Suppressor macrophage treated with lipopolysaccharide for 1 hour (primary cell): ENCODE measurements at regions not wholly inside any gene's neighbourhood (a gene's known extent, or its start where the extent isn't known, plus 50 kb on each side); places are given as distances from the start of the nearest gene placed in this dataset.
"Not testable (repeated sequence)": the region's sequence is repeated elsewhere in the genome, so short reads cannot be mapped to it uniquely, and the experiment has no call there.

Experiments used
- DNase-seq, 3 donors: peaks; one replicate each; pipeline ENCODE4 v3.0.0-alpha.2; 2020 to 2022

- DNase-seq: no peak
Observed at GRCh38 chr3:88979760-88980159, 127.7 kb upstream of the EPHA3 start.

- no peak for DNase-seq
Observed at GRCh38 chr3:88983458-88983857, 124.0 kb upstream of the EPHA3 start.

GRCh38 chr3:88984256-88984655 is 123.2 kb upstream of the EPHA3 start:
- no peak for DNase-seq

GRCh38 chr3:88984832-88985231 is 122.6 kb upstream of the EPHA3 start:
- no peak for DNase-seq

- no peak for DNase-seq
Observed at GRCh38 chr3:88985491-88985890, 121.9 kb upstream of the EPHA3 start.

- DNase-seq: no peak
Observed at GRCh38 chr3:88986834-88987233, 120.6 kb upstream of the EPHA3 start.

- DNase-seq: no peak
Observed at GRCh38 chr3:88987776-88988175, 119.6 kb upstream of the EPHA3 start.

- DNase-seq: no peak
Observed at GRCh38 chr3:88988906-88989305, 118.5 kb upstream of the EPHA3 start.

- no peak for DNase-seq
Observed at GRCh38 chr3:88991496-88991895, 115.9 kb upstream of the EPHA3 start.

- DNase-seq: no peak
Observed at GRCh38 chr3:88996691-88997090, 110.7 kb upstream of the EPHA3 start.

GRCh38 chr3:88997260-88997659 is 110.2 kb upstream of the EPHA3 start:
- DNase-seq: no peak

- DNase-seq: no peak
Observed at GRCh38 chr3:89000886-89001285, 106.5 kb upstream of the EPHA3 start.

- no peak for DNase-seq
Observed at GRCh38 chr3:89002191-89002590, 105.2 kb upstream of the EPHA3 start.

GRCh38 chr3:89013536-89013935 is 93.9 kb upstream of the EPHA3 start:
- no peak for DNase-seq

GRCh38 chr3:89017531-89017930 is 89.9 kb upstream of the EPHA3 start:
- no peak for DNase-seq

- DNase-seq: no peak
Observed at GRCh38 chr3:89025185-89025584, 82.2 kb upstream of the EPHA3 start.

GRCh38 chr3:89032346-89033013 is 74.9 kb upstream of the EPHA3 start:
- no peak for DNase-seq

- DNase-seq: not testable (repeated sequence)
Observed at GRCh38 chr3:89034723-89035122, 72.7 kb upstream of the EPHA3 start.

- DNase-seq: no peak
Observed at GRCh38 chr3:89038869-89039268, 68.6 kb upstream of the EPHA3 start.

- no peak for DNase-seq
Observed at GRCh38 chr3:89042236-89042835, 65.1 kb upstream of the EPHA3 start.

- no peak for DNase-seq
Observed at GRCh38 chr3:89043406-89043932, 64.0 kb upstream of the EPHA3 start.

- no peak for DNase-seq
Observed at GRCh38 chr3:89046661-89047060, 60.8 kb upstream of the EPHA3 start.

- DNase-seq: no peak
Observed at GRCh38 chr3:89049119-89049518, 58.3 kb upstream of the EPHA3 start.

GRCh38 chr3:89052386-89052785 is 55.0 kb upstream of the EPHA3 start:
- no peak for DNase-seq

- DNase-seq: no peak
Observed at GRCh38 chr3:89057398-89057797, 50.0 kb upstream of the EPHA3 start.
